ENCODE measurements at regions not wholly inside any gene's neighbourhood (a gene's known extent, or its start where the extent isn't known, plus 50 kb on each side); places are given as distances from the start of the nearest gene placed in this dataset.

GRCh38 chr13:37207691-37208451 is 102.4 kb upstream of the CSNK1A1L start:
- Histone ChIP-seq H2AFZ (ENCODE audit: low read length) (no peak overlapping the region), H3K4me2 (ENCODE audit: low read depth, low read length) (no peak overlapping the region), H3K36me3 (replicated peaks; ENCODE audit: insufficient read depth, low read length) (no peaks in the 10 kb centered on the region), H3K4me1 (ENCODE audit: low read length) (no peaks in the 10 kb centered on the region), H3F3A (ENCODE audit: insufficient read depth, low read length) (no peaks in the 10 kb centered on the region), H3K9me2 (replicated peaks; ENCODE audit: insufficient read depth, low read length) (no peaks in the 10 kb centered on the region), H3K27me3 (replicated peaks; ENCODE audit: insufficient read depth, low read length) (no peaks in the 10 kb centered on the region), H3K4me3 (ENCODE audit: low read length) (no peak overlapping the region), H3K27ac (ENCODE audit: low read length) (no peak overlapping the region), H4K20me1 (ENCODE audit: insufficient read depth, low read length) (no peaks in the 10 kb centered on the region), H3K9me3 (replicated peaks; ENCODE audit: insufficient read depth, low read length) (no peaks in the 10 kb centered on the region), H3K9ac (ENCODE audit: low read length) (no peak overlapping the region), H3K79me2 (ENCODE audit: low read length) (no peaks in the 10 kb centered on the region)
- DNase-seq = no peak
- TF ChIP-seq EZH2phosphoT487 (IDR thresholded peaks at IDR 0.05; ENCODE audit: low read length) = no peak
- TF ChIP-seq EZH2 (optimal IDR thresholded peaks at IDR 0.05; ENCODE audit: low read depth, low read length) = no peak
- TF ChIP-seq, protein P1, sequence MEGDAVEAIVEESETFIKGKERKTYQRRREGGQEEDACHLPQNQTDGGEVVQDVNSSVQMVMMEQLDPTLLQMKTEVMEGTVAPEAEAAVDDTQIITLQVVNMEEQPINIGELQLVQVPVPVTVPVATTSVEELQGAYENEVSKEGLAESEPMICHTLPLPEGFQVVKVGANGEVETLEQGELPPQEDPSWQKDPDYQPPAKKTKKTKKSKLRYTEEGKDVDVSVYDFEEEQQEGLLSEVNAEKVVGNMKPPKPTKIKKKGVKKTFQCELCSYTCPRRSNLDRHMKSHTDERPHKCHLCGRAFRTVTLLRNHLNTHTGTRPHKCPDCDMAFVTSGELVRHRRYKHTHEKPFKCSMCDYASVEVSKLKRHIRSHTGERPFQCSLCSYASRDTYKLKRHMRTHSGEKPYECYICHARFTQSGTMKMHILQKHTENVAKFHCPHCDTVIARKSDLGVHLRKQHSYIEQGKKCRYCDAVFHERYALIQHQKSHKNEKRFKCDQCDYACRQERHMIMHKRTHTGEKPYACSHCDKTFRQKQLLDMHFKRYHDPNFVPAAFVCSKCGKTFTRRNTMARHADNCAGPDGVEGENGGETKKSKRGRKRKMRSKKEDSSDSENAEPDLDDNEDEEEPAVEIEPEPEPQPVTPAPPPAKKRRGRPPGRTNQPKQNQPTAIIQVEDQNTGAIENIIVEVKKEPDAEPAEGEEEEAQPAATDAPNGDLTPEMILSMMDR (IDR thresholded peaks at IDR 0.05; ENCODE audit: low read length) = no peak

GRCh38 chr13:37202264-37202663 is 96.8 kb upstream of the CSNK1A1L start:
- no peak for TF ChIP-seq EZH2phosphoT487 (IDR thresholded peaks at IDR 0.05; ENCODE audit: low read length)
- TF ChIP-seq, protein P1 (IDR thresholded peaks at IDR 0.05; ENCODE audit: low read length) = no peak
- no peak for TF ChIP-seq EZH2 (optimal IDR thresholded peaks at IDR 0.05; ENCODE audit: low read depth, low read length)
- H3K27ac ChIP-seq (ENCODE audit: low read length) = no peak overlapping the region
- H3K9me3 ChIP-seq (replicated peaks; ENCODE audit: insufficient read depth, low read length) = no peaks in the 10 kb centered on the region
- H2AFZ ChIP-seq (ENCODE audit: low read length) = no peak overlapping the region
- no peak overlapping the region for H3K4me2 ChIP-seq (ENCODE audit: low read depth, low read length)
- H3K79me2 ChIP-seq (ENCODE audit: low read length) = no peaks in the 10 kb centered on the region
- DNase-seq = no peak
- H3K4me3 ChIP-seq (ENCODE audit: low read length) = no peak overlapping the region
- no peaks in the 10 kb centered on the region for H3K9me2 ChIP-seq (replicated peaks; ENCODE audit: insufficient read depth, low read length)
- no peaks in the 10 kb centered on the region for H3K4me1 ChIP-seq (ENCODE audit: low read length)
- H3K27me3 ChIP-seq (replicated peaks; ENCODE audit: insufficient read depth, low read length) = no peaks in the 10 kb centered on the region
- H3F3A ChIP-seq (ENCODE audit: insufficient read depth, low read length) = no peaks in the 10 kb centered on the region
- no peaks in the 10 kb centered on the region for H3K36me3 ChIP-seq (replicated peaks; ENCODE audit: insufficient read depth, low read length)
- no peaks in the 10 kb centered on the region for H4K20me1 ChIP-seq (ENCODE audit: insufficient read depth, low read length)
- H3K9ac ChIP-seq (ENCODE audit: low read length) = no peak overlapping the region

DNA sequence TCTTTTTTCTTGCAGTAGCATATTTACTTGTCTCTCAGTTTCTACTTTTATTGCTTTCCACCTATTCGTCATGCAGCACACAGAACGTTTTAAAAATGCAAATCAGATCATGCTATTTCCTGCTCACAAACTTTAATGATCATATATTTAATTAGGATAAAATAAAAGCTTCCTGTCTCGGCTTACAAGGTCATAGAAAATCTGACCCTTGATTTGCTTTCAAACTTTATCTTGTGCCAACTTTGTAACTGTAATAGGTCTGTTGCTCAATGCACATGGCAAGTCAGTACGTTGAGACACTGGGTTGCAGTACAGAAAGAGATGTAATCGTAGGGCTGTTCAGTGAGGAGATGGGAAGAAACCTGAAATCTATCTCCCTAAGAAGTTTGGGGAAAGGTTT is 95.6 kb upstream of the CSNK1A1L start:
- no peaks in the 10 kb centered on the region for H3K4me1 ChIP-seq (ENCODE audit: low read length)
- H3K9me2 ChIP-seq (replicated peaks; ENCODE audit: insufficient read depth, low read length) = no peaks in the 10 kb centered on the region
- TF ChIP-seq EZH2 (optimal IDR thresholded peaks at IDR 0.05; ENCODE audit: low read depth, low read length) = no peak
- no peak for TF ChIP-seq EZH2phosphoT487 (IDR thresholded peaks at IDR 0.05; ENCODE audit: low read length)
- TF ChIP-seq, protein P1 (IDR thresholded peaks at IDR 0.05; ENCODE audit: low read length) = no peak
- no peaks in the 10 kb centered on the region for H3K79me2 ChIP-seq (ENCODE audit: low read length)
- no peak overlapping the region for H3K4me3 ChIP-seq (ENCODE audit: low read length)
- no peaks in the 10 kb centered on the region for H3K9me3 ChIP-seq (replicated peaks; ENCODE audit: insufficient read depth, low read length)
- H4K20me1 ChIP-seq (ENCODE audit: insufficient read depth, low read length) = no peaks in the 10 kb centered on the region
- H2AFZ ChIP-seq (ENCODE audit: low read length) = no peak overlapping the region
- no peak for DNase-seq
- H3K27me3 ChIP-seq (replicated peaks; ENCODE audit: insufficient read depth, low read length) = no peaks in the 10 kb centered on the region
- no peak overlapping the region for H3K27ac ChIP-seq (ENCODE audit: low read length)
- no peaks in the 10 kb centered on the region for H3K36me3 ChIP-seq (replicated peaks; ENCODE audit: insufficient read depth, low read length)
- no peak overlapping the region for H3K9ac ChIP-seq (ENCODE audit: low read length)
- no peaks in the 10 kb centered on the region for H3F3A ChIP-seq (ENCODE audit: insufficient read depth, low read length)
- no peak overlapping the region for H3K4me2 ChIP-seq (ENCODE audit: low read depth, low read length)
